Left renal cortex interstitium (tissue), 4 donors: ENCODE measurements at regions not wholly inside any gene's neighbourhood (a gene's known extent, or its start where the extent isn't known, plus 50 kb on each side); places are given as distances from the start of the nearest gene placed in this dataset.
"Not testable (repeated sequence)": the region's sequence is repeated elsewhere in the genome, so short reads cannot be mapped to it uniquely, and the experiment has no call there.

Experiments used
- DNase-seq, 4 donors: peaks; one replicate each; pipeline ENCODE4 v3.0.0-alpha.2; 2013; ENCODE audit warnings: low read depth in 4 of 4, low spot score in 2 of 4, missing footprints in 1 of 4

DNA sequence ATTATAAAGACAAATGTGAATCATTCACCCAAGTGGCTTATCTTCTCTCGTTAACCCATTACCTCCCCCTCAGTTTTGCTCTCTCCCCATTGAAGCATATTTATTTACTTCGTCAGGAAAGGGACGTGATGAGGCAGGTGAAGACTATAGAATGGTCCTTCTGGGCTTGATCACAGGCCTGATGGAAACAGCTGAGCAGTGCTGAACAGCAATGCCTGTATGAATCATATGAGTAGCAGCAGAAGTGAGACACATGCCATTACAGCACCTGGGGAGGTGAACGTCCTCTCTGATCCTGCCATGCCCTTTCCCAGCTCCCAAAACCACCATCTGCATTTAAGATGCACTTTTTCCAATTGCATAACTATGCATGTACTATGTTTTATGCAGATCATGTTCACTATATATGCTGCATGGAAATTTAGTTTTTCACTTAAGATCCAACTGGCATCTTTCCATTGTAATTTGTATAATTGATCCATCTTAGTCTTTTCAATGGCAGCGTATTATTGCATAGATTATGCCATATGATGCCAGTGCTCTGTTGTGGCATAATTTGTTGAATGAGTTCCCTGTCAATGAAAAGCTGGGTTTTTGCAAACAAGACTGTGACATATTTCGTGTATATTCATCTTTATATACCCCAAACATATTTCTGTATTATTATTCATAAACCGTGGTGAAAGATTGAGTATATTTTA, 105.3 kb downstream of the CXCL12 start:
- DNase-seq = no peak

DNA sequence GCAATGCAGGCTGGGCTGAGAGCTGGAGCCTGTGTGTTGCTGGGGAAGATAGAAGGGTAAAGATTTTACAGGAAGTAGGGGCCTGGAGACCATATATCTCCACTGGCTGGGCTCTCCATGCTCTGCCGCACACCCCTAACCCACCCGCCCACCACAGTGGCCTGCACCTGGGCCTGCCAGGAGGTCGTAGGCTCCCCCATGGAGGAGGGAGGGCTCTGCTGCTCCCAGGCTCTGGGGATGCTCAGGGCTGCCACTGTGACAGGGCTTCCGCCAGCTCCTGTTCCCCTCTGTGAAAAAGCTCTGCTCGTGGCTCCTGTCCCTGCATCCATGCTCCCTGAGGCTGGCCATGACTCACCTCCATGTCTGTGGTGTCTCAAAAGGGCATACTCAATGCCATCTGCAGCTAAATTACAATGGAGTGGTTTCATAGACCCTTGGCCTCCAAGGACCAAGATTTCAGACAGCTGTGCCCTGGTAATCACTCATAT, 106.0 kb downstream of the CXCL12 start:
- no peak for DNase-seq

DNA sequence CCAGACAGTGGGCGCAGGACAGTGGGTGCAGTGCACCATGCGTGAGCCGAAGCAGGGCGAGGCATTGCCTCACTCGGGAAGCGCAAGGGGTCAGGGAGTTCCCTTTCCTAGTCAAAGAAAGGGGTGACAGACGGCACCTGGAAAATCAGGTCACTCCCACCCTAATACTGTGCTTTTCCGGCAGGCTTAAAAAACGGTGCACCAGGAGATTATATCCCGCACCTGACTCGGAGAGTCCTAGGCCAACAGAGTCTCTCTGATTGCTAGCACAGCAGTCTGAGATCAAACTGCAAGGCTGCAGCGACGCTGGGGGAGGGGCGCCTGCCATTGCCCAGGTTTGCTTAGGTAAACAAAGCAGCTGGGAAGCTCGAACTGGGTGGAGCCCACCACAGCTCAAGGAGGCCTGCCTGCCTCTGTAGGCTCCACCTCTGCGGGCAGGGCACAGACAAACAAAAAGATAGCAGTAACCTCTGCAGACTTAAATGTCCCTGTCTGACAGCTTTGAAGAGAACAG, 116.4 kb downstream of the CXCL12 start:
- not testable (repeated sequence) for DNase-seq

DNA sequence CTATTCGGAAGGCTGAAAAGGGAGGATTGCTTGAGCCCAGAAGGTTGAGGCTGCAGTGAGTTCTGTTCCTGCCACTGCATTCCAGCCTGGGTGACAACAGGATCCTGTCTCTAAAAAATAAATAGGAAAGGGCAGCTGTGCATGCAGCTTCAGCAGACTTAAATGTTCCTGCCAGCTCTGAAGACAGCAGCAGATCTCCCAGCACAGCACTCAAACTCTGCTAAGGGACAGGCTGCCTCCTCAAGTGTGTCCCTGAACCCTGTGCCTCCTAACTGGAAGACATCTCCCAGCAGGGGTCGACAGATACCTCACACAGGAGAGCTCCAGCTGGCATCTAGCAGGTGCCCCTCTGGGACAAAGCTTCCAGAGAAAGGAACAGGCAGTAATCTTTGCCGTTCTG, 117.9 kb downstream of the CXCL12 start:
- DNase-seq = no peak

DNA sequence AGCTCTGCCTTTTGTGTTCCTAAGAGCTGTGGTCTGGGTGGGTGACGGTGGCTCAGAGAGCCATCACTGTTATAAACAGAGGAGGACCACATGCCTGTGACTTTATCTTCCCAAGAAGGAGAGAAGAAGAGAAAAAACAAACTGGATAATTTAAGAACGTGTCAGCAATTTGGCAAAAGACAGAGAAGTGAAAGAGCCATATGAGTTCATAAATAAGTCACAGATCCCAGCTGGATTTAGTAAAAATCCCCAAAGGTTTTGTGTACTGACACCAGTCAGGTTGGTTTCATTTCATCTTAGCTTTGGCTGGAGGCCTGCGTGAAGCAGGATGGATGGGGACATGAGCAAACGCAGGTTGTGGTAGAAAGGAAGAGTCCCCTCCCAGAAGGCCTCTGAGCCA, 120.7 kb downstream of the CXCL12 start:
- no peak for DNase-seq

DNA sequence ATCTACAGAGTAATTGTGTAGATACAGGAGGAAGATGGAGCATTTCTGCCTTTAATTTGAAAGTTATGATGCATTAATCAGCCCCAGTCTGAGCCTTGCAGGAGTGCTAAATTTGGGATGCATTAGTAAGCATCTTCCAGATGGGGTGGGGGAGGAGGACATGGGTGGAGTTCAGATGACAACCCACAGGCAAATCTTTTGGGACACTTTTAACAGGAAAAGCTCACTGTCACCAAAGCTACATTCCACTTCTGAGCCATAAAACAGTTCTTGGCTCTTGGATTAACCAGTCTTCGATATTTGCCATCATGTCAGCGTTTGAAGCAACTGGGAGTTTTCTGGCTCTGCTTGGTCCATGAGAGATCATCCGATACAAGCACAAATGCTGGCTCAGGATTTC, 121.1 kb downstream of the CXCL12 start:
- no peak for DNase-seq

DNA sequence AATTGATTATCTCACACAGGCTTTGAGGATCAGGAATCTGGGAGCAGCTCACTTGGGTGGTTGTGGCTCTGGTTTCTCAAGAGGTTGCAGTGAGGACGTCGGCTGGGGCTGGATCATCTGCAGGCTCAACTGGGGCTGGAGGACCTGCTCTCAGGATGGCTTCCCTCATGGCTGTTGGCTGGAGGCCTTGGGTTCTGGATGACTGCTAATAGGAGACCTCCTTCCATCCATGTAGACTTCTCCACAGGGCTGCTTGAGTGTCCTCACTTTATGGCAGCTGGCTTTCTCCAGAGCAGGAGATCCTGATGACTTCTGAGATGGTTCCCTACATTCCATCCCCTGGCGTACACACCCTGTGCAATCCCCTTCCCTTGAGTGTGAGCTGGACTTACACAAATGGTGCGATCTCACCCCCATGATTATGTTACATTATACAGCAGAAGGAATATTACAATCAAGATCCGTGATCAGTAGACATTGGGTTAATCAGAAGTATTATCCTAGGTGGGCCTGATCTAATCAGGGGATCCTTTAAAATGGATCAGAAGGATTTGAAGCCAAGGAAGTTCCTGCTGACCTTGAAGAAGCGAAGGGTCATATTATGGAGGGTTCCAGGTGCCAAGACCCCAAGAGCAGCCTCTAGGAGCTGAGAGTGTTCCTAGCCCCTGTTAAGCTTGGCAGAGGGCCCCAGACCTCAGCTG, 122.2 kb downstream of the CXCL12 start:
- DNase-seq = no peak

DNA sequence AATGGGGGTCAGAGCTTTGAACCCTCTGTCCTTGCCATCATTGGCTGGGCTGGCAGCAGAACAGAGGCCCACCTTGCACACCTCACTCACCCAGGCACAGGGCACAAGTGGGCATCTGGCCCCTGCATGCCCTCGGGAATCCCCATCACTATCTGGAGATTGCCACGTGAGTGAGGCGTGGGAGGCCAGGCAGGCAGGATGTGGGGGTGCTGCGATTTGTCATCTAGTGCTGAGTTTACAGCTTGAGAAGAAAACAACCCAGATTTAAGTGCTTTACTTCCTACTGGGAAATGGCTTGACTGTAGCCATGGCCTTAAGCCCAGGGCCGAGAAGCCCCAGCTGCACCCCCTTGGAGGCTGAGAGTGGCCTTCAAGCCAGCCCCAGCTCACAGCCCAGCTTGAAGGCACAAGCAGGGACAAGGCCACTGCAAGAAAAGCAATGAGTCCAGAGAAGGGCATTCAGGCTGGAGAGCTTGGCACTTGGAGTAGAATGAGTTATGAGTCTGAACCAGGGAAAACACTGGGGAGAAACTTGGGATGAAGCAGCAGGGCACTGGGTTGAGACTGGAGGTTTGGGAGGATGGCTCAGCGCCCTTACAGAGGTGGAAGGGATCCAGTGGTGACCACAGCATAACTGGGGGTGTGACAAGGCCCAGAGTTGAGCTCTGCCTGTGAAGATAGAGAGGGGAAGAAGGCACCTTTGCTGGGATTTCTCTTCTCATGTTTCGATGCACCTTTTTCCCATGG, 123.0 kb downstream of the CXCL12 start:
- DNase-seq = no peak

DNA sequence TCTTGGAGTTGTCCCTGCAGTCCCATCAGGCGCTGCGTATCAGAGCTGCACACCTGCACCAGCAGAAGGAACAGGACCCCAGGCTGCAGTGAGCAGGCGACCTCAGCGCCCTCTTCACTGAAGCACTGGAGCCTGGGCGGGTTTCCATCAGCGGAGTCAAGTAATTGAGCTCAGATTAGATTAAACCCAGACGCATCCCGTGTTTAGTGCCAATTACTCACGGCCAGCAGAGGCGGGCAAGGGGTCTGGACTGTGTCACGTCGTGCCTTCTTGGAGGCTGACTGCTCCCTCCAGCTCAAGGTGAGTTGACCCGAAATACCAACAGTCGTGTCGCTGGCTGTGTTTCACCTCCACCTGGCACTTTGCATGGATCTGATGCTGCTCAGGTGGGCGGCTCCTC, 123.6 kb downstream of the CXCL12 start:
- DNase-seq = no peak

DNA sequence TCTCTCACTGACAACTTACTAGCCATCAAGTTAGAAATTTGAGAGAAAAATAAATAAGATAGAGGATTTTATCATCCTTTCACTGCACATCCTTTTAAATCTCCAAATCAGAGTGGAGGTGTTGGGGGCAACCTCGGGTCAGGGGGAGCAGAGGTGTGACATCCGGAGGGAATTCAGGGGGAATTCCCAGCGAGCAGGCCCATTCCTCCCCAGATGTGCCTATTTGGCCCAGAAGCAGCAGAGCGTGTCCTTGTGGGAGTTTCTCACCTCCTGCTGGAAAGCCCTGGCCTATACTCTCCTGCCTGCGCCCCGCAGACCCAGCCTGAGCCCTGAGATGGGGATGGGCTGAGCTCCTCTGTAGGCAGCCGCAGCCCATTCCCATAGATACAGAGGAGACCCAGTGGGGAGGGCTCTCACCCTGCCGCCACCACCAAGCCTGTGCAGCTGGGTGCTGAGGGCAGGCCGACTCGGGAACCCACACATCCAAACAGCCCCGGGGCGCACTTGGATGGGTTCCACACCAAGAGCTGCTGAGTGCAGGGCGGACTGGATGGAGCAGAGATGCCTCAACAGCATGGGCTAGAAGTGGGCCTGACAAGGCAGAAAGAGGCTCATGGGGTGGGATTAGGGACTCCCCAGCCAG, 124.5 kb downstream of the CXCL12 start:
- no peak for DNase-seq

DNA sequence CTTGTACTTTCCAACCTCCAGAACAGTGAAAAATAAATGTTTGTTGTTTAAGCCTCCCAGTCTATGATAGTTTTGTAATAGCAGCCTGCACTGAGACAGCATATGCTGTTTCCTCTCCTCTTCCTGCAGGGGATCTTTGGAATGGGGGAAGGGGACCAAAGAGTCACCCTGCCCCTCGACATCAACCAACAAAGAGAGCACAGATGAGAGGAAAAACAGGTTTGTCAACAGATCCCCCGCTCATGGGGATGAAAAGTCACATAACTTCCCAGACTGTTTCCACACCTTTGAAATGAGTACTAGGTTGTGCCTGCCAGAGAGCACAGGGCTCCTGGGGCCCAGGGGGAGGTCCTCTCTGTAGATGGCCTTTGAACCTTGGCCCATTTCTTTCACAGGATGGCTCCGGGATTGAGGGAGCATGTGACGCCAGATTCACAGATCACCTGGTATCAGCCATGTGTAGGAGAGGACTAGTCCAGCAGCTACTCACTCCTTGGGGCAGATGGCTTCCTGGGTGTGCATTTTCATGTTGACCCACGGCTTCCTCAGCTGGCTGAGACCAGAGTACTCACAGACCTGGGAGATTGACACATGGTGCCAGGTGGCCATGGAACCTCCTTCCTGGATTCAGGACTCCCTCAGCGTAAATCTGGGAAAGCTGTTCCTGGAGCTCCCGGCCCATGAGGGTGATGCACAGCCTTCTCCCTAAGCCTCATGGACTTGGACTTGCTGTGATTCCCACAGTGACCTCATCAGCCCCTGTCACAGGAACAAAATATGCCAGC, 125.6 kb downstream of the CXCL12 start:
- no peak for DNase-seq

DNA sequence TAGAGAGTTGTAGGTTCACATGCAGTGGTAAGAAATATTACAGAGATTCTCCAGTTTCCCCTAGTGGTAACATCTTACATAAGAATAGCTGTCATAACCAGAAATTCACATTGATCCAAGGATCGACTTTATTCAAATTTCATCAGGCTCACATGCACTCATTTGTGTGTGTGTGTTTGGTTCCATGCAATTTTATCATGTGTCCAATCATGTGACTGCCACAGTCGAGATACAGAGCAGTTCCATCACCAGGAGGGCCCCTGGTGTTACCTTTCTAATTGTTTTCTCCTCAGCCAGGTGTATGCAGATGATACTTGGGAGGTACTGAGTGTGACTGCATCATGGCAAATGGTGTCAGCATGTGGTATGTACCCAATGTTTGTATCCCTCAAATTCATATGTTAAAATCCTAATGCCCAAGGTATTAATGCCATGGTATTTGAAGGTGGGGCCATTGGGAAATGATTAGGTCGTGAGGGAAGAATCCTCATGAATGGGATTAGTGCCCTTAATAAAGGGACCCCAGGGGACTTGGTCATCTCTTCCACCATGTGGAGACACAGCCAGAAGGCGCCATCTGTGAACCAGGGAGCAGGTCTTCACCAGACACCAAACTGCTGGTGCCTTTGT, 126.3 kb downstream of the CXCL12 start:
- no peak for DNase-seq

DNA sequence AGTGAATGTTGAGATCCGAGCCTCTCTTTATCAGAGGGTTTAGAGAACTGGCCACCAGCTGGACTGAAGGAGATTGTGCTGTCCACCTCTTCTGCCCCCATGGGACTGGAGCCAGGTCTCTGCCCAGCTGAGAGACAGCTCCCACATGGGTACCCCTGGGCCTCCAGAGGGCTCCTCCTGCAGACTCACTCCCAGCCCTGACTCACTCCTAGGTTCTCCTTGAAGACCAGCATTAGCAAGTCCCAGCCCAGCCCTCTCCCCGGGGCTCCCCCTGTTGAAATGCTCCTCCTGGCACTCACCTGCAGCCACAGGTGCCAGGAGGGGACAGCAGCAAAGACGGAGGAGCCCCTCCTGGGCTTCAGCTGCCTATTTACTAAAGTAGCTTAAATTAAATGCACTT, 126.9 kb downstream of the CXCL12 start:
- no peak for DNase-seq

DNA sequence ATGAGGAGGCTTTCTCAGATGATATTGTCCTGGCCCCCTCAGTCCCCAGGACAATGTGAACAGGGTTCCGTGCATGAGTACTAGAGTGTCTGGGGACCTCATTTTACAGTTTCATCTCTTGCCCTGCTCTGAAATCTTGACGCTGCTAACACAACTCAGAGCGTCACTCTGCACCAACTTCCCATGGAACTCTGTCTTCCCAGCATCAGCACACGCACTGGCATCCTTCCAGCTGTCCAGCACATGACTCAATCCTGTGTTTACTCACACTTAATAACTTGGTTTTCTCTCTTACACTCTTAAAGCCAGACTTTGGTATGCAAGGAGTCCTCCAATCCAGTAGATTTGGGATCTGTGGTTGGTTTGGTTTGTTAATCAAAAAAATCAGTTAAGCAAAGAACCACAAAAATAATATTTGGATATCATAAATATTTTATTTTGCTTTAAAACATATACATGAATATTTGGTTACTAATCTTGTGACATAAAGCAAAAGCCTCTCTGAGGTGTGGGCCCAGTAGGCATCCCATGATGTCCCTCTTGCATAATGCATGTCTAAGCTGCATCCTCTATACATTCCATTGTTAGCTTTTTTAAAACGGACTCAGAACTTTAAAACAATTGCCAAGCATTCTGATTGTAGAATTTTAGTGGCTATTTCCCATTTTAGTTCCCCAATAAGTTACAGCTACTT, 131.0 kb downstream of the CXCL12 start:
- no peak for DNase-seq

DNA sequence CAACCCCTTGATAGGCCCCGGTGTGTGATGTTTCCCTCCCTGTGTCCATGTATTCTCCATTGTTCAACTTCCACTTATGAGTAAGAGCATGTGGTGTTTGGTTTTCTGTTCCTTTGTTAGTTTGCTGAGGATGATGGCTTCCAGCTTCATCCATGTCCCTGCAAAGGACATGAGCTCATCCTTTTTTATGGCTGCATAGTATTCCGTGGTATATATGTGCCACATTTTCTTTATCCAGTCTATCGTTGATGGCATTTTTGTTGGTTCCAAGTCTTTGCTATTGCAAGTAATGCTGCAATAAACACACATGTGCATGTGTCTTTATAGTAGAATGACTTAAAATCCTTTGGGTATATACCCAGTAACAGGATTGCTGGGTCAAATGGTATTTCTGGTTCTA, 132.3 kb downstream of the CXCL12 start:
- DNase-seq = not testable (repeated sequence)

DNA sequence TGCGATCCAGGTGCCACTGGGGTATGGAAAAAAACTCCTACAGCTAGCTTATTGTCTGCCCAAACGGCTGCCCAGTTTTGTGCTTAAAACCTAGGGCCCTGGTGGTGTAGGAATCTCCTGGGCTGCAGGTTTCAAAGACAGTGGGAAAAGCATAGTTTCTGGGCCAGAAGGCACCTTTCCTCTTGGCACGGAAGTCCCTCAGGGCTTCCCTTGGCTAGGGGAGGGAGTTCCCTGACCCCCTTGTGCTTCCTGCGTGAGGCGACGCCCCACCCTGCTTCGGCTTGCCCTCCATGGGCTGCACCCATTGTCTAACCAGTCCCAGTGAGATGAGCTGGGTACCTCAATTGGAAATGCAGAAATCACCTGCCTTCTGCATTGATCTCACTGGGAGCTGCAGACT, 135.0 kb downstream of the CXCL12 start:
- not testable (repeated sequence) for DNase-seq

DNA sequence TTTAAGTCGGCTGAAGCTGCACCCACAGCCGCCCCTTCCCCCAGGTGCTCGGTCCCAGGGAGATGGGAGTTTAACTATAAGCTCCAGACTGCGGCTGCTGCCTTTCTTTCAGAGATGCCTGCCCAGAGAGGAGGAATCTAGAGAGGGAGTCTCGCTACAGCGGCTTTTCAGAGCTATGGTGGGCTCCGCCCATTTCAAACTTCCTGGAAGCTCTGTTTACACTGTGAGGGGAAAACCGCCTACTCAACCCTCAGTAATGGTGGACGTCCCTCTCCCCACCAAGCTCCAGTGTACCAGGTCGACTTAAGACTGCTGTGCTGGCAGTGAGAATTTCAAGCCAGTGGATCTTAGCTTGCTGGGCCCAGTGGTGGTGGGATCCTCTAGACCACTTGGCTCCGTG, 135.4 kb downstream of the CXCL12 start:
- no peak for DNase-seq

DNA sequence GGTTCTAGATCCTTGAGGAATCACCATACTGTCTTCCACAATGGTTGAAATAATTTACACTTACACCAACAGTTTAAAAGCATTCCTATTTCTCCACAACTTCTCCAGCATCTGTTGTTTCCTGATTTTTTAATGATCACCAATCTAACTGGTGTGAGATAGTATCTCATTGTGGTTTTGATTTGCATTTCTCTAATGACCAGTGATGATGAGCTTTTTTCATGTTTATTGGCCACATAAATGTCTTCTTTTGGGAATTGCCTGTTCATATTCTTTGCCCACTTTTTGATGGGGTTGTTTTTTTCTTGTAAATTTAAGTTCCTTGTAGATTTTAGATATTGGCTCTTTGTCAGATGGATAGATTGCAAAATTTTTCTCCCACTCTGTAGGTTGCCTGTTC, 138.2 kb downstream of the CXCL12 start:
- DNase-seq = not testable (repeated sequence)

DNA sequence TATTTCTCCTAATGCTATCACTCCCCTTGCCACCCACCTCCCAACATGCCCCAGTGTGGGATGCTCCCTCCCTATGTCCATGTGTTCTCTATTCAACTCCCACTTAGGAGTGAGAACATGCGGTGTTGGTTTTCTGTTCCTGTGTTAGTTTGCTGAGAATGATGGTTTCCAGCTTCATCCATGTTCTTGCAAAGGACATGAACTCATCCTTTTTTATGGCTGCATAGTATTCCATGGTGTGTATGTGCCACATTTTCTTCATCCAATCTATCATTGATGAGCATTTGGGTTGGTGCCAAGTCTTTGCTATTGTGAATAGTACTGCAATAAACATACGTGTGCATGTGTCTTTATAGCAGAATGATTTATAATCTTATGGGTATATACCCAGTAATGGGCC, 138.6 kb downstream of the CXCL12 start:
- DNase-seq = not testable (repeated sequence)
